Daoy (cell line): ENCODE measurements at regions not wholly inside any gene's neighbourhood (a gene's known extent, or its start where the extent isn't known, plus 50 kb on each side); places are given as distances from the start of the nearest gene placed in this dataset.
"Not testable (repeated sequence)": the region's sequence is repeated elsewhere in the genome, so short reads cannot be mapped to it uniquely, and the experiment has no call there.

Experiments
- DNase-seq: peaks from one replicate; pipeline ENCODE4 v3.0.0-alpha.2; 2015; ENCODE audit warnings: low read depth

DNA sequence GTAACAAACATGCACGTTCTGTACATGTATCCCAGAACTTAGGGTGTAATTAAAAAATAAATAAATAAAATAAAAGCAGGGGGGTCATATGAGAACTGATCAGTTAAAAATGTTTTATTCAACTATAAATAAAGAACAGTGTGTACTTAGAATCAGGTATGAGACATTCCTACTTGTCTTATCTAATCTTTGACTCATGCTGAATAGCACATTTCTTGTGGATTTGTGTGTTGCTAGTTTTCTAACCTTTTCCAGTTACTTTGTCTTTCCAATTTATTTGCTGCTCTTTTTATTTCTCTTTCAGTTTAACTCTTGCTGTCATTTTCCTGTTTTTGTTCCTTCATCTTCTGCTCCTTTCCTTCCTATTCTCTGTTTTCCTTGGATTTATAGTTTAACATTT, 1917.1 kb upstream of the CDH6 start:
- no peak for DNase-seq

DNA sequence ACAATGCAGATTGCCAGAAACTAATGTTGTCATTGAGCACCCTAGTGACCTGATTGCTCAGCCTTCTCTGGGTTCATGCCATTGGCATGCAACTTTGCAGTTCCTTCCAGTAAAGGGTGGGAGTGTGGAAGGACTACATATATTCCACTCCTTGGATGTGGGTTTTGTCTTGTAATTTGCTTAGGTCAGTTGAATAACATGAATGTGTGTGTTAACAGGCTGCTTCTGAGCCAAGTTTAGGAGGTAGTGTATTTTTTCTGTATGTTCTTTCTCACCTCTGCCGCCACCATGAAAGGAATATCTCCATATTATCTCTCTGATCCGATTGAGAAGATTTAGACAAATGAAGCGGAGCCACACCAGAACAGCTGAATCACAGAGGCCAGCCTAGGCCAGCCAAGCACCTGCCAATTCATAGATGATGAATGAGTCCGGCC, 1929.6 kb upstream of the CDH6 start:
- DNase-seq, result no peak

DNA sequence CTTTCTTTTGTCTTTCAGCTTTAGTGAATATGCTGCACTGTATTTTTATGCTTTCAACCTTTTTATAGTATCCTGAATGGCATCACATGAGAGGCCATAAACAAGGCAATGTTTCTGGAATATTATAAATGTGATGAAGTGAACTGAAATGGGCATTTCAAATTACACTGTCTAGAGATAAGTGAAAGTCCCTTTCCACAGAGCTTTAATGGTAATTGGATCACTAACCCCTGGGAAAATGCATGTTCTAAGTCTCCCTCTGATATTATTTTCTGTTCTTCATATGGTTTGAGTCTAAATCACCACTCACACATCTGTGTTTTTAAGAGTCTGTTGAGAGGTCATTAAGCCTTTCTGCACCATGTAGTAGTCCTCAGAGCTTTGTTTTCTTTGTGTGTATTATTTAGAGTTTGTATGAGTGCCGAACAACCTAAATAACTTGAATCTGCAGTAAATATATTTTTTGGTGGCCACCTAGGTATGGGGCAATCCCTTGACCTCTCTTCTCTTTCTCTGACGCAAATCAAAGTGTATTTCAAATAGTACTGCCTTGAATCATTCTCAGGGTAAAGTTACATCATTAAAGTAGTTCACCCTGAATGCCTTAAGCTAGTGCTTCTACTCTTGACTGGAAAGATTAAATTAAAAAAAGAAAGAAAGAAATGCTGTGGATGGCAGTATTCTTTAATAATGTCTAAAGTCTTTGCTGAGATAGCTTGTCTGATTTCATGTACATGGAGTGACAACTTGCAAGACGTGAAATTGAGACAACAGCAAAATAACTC, 1931.0 kb upstream of the CDH6 start:
- DNase-seq, result no peak

DNA sequence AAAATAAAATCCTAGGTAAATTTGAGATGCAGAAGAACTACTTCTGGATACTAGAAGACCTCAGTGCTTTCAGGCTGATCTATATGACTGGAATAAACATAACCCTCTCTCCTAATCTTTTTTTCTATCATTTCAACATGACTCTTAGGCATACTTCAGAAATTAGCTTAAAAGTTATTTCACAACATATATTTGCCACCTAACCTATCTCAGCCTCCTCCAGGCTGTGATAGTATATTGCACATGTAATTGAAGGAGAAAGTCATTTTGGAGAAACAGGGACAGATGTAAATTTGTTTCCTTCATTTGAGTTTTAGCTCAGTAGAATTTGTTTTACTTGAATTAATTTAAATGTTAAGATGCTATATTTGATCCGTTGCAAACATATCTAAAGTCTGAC, 1932.3 kb upstream of the CDH6 start:
- no peak for DNase-seq

DNA sequence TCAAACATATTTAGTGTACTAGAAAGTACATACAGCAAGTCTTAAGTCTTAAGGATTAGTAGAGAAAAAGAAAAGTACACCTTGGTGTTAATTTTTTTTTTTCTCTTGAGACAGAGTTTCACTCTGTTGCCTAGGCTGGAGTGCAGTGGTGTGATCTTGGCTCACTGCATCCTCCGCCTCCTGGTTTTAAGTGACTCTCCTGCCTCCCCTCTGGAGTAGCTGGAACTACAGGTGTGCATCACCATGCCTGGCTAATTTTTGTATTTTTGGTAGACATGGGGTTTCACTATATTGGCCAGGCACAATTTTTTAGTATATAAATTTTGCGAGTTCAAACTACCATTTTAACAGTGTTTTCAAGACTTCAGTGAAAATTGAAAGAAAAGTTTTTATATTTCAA, 1941.1 kb upstream of the CDH6 start:
- no peak for DNase-seq

DNA sequence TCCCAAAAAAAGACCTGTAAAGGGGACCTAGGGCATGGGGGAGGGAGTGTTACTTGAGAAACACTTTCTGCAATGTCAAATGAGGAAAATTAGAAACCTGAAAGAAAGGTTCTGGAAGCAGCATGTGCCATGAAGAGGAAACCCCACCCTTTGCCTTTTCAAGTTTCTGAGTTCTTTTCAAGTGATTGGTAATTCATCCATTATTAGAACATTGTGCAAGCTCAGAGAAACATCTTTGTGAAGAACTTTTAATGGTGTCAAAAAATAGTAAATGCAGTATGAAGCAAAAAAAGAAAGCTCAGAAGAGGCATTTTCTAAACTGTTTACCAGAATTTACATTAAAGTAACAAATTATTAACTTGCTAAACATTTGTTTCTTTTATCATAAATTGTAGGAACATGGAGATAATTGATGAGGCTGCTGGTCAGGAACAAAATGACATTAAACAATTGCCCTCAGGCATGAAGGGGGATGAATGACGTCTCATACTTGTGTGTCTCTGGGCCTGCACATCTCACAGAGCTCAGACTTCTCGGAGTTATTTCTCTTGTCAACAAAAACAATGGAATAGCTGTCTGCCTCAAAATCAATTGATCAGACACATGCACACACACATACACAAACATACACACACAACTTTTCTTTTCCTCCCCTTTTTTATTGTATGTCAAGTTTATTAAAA, 1946.0 kb upstream of the CDH6 start:
- DNase-seq, result no peak

DNA sequence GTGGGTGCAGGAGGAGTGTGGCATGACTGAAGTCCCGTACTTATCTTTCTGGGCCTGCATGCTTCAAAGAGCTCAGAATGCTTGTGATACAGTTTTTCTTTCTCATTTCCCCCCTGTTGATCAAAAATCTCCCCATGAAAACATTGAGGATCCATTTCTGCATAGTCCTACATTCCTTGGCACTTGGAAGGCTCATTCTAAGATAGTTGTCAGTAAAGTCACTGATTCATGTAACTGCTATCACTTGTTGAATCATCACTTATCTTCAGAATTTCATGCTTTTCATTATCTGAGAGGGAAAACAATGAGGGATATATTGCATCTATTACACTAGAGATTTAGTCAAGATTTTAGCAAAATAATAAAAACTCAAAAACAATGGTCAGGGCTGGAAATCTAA, 1953.1 kb upstream of the CDH6 start:
- DNase-seq, result no peak

DNA sequence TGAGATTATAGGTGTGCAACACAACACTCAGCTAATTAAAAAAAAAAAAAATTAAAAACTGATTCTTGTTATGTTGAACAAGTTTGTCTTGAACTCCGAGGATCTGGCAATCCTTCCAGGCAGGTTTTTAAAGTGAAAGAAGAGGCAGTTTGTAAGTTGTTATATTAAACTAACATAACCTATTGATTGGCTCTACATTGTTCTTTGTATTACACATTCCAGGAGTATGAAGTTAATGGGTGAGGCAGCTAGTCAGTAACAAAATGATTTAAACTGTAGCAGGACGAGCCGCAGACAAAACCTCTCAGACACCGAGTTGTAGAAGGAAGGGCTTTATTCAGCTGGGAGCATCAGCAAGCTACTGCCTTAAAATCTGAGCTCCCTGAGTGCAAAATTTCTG, 1953.9 kb upstream of the CDH6 start:
- no peak for DNase-seq

DNA sequence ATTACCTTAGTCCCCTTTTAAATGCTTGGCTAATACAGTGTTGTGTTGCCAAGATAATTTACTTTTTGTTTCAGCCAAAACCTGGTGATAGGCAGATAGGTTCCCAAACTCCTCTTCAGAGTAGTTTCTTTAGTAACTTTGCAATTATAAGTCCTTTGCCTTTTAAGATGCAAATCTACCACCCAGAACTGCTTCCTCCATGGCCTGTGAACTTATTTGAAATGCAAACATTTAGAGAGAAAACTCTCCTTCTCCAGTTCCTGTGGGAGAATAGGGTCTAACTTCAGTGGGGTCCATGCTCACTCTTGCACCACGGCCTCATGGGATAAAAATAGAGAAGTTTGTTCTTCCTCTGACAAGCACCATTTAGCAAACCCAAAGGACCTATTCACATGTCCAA, 1955.4 kb upstream of the CDH6 start:
- DNase-seq, result no peak

DNA sequence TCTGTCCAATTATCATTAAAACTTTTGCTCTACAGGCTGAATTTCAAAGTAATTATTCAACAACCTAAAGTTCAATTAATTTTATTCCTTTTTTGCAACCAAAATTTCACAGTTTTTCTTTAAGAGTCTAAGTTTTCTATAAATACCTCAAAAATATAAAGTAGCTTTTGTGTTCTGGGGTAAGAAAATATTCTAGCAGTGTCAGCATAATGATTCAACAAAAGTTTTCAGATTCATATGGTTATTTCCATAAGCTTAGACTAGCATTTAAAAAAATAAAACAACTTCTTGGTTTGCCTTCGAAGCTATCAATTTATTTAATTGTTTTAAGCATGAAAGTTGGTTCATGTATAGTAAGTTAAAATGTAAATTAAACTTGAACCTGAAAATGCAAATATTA, 1962.3 kb upstream of the CDH6 start:
- DNase-seq, result no peak

DNA sequence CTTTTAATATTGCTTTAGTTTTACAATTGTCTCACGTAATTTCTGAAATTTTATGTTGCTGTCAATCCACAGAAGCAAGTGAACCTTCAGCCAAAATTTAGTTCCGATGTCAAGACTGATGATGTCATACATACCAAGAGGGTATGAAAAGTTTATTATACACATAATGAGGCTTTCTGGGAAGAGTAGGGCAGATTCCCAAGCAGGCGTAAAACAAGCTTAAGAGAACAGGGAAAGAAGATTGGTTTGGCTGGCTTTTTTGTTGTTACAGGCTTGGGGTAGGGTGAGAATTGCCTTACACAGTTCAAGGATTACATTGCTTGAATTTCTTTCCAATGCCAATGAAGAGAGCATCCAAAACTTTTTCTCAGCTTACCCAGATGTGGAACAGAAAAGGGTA, 1962.9 kb upstream of the CDH6 start:
- DNase-seq, result no peak

DNA sequence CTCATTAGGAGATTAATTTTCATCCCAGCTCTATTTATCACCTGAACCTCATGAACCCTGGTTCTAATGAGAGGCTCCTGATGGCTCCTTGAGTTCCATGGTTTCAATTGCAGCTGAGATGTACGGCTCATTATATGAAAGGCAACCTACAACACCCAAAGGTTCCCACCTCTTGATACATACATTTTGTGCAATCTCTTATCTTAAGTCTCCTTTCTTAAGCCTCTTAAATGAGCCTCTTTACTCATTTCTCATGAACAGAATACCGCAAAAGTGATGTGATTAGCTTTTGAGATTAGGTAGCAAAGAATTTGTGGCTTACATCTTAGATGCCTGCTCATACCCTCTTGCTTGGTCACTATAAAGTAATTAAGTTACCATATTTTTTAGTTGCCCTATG, 1964.0 kb upstream of the CDH6 start:
- no peak for DNase-seq

DNA sequence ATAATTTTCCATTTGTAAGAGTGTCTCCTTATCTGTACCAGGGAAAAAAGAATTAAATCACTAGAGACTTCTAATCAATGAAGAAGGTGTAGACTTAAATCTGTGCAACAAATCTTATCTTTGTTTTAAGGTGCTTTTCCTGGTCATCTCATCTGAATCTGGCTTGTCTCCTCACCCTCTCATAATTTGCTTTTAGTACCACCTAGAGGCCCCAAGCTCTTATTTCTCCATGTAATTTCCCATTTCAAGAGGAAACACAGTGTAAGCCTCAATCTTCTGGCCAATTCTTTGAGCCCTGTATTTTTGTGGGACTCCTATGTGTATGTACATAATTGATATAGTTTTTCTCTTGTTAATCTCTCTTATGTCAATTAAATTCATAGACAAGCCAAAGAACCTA, 1975.3 kb upstream of the CDH6 start:
- no peak for DNase-seq

DNA sequence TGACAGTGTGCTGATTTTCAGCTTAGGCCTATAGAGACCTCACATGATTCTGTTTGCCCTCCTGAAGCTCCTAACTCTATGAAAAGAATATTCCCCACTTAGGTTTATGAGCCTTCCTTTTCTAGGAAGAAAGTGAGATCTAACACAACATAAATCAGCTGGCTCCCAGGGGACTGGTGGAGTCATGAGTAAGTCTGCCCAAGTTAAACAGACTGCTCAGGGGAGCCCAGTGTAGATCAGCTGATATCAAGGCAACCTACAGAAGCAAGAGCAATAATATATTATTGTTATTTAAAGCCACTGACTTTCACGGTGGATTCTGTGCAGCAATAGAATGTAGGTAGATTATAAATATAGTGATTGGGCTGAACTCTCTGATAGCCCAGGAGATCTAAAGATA, 1978.6 kb upstream of the CDH6 start:
- DNase-seq, result no peak

DNA sequence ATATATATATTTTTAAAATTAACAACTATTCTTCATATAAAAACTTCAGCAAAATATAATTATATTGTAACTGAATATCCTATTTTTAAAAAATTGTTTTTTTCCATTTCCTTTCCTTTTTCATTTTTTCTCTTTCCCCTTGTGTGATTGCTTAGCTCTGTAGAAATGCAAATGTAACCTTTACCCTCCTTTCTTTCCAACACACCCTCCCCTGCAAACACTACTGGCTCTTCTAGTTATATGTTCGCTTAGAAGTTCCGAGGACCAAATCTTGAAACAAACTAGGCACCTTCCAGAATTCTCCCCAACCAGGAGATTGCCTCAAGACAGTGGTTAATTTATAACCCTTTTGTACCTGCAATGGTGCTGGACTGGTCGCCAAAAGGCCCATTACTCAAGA, 1980.0 kb upstream of the CDH6 start:
- no peak for DNase-seq

DNA sequence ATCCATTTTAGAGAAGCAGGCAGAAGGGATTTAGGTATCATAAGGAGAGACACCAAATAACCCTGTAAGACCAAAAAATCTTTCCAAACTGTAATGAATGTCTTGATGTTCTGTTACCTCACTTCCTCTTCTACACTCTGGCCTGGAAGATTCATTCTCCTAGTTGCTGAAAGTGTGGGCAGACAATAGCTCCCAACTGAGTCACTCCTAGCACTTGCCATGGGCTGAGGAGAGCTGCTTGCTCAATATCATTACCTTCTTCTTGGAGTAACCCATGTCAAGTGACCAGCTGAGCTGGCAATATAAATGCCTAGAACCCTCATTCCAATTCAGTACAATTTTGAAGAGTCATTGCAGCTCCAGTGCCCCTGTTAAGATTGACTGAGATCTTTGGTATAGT, 1985.5 kb upstream of the CDH6 start:
- DNase-seq, result no peak

DNA sequence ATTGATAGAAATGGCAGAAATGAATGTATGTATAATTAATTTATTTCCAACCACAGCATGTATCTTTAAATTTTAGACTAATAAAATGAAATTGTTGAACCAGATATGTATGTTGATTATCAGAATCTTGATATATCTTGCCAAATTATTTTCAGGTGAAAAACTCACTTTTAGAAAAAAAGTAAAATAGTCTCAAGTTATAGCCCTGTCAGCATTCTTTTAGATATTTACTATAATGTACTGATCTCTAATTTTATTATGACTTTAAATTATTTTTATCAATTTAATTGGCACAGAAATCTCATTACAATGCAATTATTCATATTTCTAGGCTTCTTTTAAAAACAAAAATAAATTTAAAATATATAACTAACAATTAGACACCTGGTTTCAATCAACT, 1990.4 kb upstream of the CDH6 start:
- DNase-seq, result no peak

DNA sequence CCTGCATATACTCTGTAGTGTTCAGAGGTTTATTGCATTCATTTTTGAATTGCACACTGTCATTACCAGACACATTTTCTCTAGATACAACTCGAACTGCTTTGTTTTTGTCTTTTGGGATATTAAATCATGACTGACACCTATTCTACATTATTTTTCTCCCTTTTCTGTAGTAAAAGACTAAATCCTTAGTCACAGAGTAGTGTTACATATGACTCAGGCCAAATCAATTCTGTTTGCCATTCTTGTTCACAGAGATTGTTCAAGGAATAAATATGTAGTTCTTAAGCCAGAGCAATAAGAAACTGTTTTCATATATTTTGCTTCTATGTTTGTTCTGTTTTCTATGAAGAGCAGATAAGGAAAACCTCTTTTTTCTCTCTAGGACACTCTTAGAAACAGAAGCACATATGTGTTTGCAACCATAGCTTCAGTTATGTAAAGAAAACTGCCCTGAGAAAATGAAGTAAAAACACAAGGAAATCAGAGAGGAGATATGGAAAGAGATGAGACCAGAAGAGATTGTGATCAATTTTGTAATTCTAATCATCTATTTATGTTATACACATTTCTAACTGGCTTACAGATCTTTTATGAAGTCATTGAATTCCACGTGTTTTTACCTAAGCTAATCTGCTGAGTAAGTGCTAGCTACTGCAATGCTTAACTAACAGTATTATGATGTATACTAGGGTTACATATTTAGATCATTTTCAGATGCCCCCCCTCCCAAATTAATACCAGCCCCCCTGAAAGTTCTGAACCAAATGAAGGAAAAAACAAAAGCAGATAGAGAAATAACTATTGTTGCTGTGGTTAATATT, 1995.6 kb upstream of the CDH6 start:
- no peak for DNase-seq

DNA sequence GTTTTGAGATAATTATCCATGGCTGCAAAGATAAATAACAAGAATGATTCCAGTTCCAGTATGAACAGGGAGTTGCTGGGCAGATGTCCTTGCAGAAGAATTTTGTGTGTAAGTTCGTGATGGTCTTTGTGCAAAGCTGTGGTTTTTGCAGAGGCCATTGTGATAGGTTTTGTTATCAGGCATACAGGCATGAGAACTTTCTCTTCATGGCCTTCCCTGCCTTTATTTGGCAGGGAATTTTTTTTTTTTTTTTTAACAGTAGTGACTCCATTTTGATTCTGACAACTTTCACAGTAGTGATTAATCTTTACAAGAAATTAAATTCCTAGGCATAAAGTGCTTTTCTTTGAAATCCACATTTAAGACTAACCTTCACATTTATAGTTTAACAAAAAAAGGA, 1999.5 kb upstream of the CDH6 start:
- no peak for DNase-seq

DNA sequence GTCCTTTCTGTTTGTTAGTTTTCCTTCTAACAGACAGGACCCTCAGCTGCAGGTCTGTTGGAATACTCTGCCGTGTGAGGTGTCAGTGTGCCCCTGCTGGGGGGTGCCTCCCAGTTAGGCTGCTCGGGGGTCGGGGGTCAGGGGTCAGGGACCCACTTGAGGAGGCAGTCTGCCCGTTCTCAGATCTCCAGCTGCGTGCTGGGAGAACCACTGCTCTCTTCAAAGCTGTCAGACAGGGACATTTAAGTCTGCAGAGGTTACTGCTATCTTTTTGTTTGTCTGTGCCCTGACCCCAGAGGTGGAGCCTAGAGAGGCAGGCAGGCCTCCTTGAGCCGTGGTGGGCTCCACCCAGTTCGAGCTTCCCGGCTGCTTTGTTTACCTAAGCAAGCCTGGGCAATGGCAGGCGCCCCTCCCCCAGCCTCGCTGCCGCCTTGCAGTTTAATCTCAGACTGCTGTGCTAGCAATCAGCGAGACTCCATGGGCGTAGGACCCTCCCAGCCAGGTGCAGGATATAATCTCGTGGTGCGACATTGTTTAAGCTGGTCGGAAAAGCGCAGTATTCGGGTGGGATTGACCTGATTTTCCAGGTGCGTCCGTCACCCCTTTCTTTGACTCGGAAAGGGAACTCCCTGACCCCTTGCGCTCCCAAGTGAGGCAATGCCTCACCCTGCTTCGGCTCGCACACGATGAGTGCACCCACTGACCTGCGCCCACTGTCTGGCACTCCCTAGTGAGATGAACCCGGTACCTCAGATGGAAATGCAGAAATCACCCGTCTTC, 2002.0 kb upstream of the CDH6 start:
- not testable (repeated sequence) for DNase-seq

DNA sequence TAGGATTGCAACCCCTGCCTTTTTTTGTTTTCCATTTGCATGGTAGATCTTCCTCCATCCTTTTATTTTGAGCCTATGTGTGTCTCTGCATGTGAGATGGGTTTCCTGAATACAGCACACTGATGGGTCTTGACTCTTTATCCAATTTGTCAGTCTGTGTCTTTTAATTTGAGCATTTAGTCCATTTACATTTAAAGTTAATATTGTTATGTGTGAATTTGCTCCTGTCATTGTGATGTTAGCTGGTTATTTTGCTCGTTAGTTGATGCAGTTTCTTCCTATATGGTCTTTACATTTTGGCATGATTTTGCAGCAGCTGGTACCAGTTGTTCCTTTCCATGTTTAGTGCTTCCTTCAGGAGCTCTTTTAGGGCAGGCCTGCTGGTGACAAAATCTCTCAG, 2003.1 kb upstream of the CDH6 start:
- DNase-seq, result not testable (repeated sequence)

DNA sequence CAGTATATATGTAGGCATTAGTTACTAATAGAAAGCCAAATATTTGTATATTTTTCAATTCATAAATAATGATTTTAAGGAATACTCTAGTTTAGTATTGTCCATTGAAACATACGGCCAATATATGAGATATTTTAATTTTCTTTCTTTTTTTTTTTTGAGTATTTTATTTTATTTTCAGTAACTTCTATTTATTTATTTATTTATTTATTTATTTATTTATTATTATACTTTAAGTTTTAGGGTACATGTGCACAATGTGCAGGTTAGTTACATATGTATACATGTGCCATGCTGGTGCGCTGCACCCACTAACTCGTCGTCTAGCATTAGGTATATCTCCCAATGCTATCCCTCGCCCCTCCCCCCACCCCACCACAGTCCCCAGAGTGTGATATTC, 2007.1 kb upstream of the CDH6 start:
- DNase-seq, result not testable (repeated sequence)
